Pons (tissue), 1 donor: ENCODE measurements at regions not wholly inside any gene's neighbourhood (a gene's known extent, or its start where the extent isn't known, plus 50 kb on each side); places are given as distances from the start of the nearest gene placed in this dataset.
"Not testable (repeated sequence)": the region's sequence is repeated elsewhere in the genome, so short reads cannot be mapped to it uniquely, and the experiment has no call there.

ENCODE experiments used
- DNase-seq: peaks from one replicate; pipeline ENCODE4 v3.0.0-alpha.2; 2016; ENCODE audit warnings: low spot score

DNA sequence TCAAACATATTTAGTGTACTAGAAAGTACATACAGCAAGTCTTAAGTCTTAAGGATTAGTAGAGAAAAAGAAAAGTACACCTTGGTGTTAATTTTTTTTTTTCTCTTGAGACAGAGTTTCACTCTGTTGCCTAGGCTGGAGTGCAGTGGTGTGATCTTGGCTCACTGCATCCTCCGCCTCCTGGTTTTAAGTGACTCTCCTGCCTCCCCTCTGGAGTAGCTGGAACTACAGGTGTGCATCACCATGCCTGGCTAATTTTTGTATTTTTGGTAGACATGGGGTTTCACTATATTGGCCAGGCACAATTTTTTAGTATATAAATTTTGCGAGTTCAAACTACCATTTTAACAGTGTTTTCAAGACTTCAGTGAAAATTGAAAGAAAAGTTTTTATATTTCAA lies 1941.1 kb upstream of the CDH6 start:
- DNase-seq: no peak

DNA sequence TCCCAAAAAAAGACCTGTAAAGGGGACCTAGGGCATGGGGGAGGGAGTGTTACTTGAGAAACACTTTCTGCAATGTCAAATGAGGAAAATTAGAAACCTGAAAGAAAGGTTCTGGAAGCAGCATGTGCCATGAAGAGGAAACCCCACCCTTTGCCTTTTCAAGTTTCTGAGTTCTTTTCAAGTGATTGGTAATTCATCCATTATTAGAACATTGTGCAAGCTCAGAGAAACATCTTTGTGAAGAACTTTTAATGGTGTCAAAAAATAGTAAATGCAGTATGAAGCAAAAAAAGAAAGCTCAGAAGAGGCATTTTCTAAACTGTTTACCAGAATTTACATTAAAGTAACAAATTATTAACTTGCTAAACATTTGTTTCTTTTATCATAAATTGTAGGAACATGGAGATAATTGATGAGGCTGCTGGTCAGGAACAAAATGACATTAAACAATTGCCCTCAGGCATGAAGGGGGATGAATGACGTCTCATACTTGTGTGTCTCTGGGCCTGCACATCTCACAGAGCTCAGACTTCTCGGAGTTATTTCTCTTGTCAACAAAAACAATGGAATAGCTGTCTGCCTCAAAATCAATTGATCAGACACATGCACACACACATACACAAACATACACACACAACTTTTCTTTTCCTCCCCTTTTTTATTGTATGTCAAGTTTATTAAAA lies 1946.0 kb upstream of the CDH6 start:
- no peak for DNase-seq

DNA sequence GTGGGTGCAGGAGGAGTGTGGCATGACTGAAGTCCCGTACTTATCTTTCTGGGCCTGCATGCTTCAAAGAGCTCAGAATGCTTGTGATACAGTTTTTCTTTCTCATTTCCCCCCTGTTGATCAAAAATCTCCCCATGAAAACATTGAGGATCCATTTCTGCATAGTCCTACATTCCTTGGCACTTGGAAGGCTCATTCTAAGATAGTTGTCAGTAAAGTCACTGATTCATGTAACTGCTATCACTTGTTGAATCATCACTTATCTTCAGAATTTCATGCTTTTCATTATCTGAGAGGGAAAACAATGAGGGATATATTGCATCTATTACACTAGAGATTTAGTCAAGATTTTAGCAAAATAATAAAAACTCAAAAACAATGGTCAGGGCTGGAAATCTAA lies 1953.1 kb upstream of the CDH6 start:
- no peak for DNase-seq

DNA sequence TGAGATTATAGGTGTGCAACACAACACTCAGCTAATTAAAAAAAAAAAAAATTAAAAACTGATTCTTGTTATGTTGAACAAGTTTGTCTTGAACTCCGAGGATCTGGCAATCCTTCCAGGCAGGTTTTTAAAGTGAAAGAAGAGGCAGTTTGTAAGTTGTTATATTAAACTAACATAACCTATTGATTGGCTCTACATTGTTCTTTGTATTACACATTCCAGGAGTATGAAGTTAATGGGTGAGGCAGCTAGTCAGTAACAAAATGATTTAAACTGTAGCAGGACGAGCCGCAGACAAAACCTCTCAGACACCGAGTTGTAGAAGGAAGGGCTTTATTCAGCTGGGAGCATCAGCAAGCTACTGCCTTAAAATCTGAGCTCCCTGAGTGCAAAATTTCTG lies 1953.9 kb upstream of the CDH6 start:
- DNase-seq: no peak

DNA sequence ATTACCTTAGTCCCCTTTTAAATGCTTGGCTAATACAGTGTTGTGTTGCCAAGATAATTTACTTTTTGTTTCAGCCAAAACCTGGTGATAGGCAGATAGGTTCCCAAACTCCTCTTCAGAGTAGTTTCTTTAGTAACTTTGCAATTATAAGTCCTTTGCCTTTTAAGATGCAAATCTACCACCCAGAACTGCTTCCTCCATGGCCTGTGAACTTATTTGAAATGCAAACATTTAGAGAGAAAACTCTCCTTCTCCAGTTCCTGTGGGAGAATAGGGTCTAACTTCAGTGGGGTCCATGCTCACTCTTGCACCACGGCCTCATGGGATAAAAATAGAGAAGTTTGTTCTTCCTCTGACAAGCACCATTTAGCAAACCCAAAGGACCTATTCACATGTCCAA lies 1955.4 kb upstream of the CDH6 start:
- DNase-seq: no peak

DNA sequence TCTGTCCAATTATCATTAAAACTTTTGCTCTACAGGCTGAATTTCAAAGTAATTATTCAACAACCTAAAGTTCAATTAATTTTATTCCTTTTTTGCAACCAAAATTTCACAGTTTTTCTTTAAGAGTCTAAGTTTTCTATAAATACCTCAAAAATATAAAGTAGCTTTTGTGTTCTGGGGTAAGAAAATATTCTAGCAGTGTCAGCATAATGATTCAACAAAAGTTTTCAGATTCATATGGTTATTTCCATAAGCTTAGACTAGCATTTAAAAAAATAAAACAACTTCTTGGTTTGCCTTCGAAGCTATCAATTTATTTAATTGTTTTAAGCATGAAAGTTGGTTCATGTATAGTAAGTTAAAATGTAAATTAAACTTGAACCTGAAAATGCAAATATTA lies 1962.3 kb upstream of the CDH6 start:
- no peak for DNase-seq

DNA sequence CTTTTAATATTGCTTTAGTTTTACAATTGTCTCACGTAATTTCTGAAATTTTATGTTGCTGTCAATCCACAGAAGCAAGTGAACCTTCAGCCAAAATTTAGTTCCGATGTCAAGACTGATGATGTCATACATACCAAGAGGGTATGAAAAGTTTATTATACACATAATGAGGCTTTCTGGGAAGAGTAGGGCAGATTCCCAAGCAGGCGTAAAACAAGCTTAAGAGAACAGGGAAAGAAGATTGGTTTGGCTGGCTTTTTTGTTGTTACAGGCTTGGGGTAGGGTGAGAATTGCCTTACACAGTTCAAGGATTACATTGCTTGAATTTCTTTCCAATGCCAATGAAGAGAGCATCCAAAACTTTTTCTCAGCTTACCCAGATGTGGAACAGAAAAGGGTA lies 1962.9 kb upstream of the CDH6 start:
- no peak for DNase-seq

DNA sequence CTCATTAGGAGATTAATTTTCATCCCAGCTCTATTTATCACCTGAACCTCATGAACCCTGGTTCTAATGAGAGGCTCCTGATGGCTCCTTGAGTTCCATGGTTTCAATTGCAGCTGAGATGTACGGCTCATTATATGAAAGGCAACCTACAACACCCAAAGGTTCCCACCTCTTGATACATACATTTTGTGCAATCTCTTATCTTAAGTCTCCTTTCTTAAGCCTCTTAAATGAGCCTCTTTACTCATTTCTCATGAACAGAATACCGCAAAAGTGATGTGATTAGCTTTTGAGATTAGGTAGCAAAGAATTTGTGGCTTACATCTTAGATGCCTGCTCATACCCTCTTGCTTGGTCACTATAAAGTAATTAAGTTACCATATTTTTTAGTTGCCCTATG lies 1964.0 kb upstream of the CDH6 start:
- no peak for DNase-seq

DNA sequence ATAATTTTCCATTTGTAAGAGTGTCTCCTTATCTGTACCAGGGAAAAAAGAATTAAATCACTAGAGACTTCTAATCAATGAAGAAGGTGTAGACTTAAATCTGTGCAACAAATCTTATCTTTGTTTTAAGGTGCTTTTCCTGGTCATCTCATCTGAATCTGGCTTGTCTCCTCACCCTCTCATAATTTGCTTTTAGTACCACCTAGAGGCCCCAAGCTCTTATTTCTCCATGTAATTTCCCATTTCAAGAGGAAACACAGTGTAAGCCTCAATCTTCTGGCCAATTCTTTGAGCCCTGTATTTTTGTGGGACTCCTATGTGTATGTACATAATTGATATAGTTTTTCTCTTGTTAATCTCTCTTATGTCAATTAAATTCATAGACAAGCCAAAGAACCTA lies 1975.3 kb upstream of the CDH6 start:
- DNase-seq: no peak

DNA sequence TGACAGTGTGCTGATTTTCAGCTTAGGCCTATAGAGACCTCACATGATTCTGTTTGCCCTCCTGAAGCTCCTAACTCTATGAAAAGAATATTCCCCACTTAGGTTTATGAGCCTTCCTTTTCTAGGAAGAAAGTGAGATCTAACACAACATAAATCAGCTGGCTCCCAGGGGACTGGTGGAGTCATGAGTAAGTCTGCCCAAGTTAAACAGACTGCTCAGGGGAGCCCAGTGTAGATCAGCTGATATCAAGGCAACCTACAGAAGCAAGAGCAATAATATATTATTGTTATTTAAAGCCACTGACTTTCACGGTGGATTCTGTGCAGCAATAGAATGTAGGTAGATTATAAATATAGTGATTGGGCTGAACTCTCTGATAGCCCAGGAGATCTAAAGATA lies 1978.6 kb upstream of the CDH6 start:
- DNase-seq: no peak

DNA sequence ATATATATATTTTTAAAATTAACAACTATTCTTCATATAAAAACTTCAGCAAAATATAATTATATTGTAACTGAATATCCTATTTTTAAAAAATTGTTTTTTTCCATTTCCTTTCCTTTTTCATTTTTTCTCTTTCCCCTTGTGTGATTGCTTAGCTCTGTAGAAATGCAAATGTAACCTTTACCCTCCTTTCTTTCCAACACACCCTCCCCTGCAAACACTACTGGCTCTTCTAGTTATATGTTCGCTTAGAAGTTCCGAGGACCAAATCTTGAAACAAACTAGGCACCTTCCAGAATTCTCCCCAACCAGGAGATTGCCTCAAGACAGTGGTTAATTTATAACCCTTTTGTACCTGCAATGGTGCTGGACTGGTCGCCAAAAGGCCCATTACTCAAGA lies 1980.0 kb upstream of the CDH6 start:
- DNase-seq: no peak

DNA sequence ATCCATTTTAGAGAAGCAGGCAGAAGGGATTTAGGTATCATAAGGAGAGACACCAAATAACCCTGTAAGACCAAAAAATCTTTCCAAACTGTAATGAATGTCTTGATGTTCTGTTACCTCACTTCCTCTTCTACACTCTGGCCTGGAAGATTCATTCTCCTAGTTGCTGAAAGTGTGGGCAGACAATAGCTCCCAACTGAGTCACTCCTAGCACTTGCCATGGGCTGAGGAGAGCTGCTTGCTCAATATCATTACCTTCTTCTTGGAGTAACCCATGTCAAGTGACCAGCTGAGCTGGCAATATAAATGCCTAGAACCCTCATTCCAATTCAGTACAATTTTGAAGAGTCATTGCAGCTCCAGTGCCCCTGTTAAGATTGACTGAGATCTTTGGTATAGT lies 1985.5 kb upstream of the CDH6 start:
- DNase-seq: no peak

DNA sequence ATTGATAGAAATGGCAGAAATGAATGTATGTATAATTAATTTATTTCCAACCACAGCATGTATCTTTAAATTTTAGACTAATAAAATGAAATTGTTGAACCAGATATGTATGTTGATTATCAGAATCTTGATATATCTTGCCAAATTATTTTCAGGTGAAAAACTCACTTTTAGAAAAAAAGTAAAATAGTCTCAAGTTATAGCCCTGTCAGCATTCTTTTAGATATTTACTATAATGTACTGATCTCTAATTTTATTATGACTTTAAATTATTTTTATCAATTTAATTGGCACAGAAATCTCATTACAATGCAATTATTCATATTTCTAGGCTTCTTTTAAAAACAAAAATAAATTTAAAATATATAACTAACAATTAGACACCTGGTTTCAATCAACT lies 1990.4 kb upstream of the CDH6 start:
- no peak for DNase-seq

DNA sequence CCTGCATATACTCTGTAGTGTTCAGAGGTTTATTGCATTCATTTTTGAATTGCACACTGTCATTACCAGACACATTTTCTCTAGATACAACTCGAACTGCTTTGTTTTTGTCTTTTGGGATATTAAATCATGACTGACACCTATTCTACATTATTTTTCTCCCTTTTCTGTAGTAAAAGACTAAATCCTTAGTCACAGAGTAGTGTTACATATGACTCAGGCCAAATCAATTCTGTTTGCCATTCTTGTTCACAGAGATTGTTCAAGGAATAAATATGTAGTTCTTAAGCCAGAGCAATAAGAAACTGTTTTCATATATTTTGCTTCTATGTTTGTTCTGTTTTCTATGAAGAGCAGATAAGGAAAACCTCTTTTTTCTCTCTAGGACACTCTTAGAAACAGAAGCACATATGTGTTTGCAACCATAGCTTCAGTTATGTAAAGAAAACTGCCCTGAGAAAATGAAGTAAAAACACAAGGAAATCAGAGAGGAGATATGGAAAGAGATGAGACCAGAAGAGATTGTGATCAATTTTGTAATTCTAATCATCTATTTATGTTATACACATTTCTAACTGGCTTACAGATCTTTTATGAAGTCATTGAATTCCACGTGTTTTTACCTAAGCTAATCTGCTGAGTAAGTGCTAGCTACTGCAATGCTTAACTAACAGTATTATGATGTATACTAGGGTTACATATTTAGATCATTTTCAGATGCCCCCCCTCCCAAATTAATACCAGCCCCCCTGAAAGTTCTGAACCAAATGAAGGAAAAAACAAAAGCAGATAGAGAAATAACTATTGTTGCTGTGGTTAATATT lies 1995.6 kb upstream of the CDH6 start:
- no peak for DNase-seq

DNA sequence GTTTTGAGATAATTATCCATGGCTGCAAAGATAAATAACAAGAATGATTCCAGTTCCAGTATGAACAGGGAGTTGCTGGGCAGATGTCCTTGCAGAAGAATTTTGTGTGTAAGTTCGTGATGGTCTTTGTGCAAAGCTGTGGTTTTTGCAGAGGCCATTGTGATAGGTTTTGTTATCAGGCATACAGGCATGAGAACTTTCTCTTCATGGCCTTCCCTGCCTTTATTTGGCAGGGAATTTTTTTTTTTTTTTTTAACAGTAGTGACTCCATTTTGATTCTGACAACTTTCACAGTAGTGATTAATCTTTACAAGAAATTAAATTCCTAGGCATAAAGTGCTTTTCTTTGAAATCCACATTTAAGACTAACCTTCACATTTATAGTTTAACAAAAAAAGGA lies 1999.5 kb upstream of the CDH6 start:
- no peak for DNase-seq

DNA sequence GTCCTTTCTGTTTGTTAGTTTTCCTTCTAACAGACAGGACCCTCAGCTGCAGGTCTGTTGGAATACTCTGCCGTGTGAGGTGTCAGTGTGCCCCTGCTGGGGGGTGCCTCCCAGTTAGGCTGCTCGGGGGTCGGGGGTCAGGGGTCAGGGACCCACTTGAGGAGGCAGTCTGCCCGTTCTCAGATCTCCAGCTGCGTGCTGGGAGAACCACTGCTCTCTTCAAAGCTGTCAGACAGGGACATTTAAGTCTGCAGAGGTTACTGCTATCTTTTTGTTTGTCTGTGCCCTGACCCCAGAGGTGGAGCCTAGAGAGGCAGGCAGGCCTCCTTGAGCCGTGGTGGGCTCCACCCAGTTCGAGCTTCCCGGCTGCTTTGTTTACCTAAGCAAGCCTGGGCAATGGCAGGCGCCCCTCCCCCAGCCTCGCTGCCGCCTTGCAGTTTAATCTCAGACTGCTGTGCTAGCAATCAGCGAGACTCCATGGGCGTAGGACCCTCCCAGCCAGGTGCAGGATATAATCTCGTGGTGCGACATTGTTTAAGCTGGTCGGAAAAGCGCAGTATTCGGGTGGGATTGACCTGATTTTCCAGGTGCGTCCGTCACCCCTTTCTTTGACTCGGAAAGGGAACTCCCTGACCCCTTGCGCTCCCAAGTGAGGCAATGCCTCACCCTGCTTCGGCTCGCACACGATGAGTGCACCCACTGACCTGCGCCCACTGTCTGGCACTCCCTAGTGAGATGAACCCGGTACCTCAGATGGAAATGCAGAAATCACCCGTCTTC lies 2002.0 kb upstream of the CDH6 start:
- DNase-seq: not testable (repeated sequence)

DNA sequence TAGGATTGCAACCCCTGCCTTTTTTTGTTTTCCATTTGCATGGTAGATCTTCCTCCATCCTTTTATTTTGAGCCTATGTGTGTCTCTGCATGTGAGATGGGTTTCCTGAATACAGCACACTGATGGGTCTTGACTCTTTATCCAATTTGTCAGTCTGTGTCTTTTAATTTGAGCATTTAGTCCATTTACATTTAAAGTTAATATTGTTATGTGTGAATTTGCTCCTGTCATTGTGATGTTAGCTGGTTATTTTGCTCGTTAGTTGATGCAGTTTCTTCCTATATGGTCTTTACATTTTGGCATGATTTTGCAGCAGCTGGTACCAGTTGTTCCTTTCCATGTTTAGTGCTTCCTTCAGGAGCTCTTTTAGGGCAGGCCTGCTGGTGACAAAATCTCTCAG lies 2003.1 kb upstream of the CDH6 start:
- DNase-seq: not testable (repeated sequence)

DNA sequence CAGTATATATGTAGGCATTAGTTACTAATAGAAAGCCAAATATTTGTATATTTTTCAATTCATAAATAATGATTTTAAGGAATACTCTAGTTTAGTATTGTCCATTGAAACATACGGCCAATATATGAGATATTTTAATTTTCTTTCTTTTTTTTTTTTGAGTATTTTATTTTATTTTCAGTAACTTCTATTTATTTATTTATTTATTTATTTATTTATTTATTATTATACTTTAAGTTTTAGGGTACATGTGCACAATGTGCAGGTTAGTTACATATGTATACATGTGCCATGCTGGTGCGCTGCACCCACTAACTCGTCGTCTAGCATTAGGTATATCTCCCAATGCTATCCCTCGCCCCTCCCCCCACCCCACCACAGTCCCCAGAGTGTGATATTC lies 2007.1 kb upstream of the CDH6 start:
- DNase-seq: not testable (repeated sequence)

DNA sequence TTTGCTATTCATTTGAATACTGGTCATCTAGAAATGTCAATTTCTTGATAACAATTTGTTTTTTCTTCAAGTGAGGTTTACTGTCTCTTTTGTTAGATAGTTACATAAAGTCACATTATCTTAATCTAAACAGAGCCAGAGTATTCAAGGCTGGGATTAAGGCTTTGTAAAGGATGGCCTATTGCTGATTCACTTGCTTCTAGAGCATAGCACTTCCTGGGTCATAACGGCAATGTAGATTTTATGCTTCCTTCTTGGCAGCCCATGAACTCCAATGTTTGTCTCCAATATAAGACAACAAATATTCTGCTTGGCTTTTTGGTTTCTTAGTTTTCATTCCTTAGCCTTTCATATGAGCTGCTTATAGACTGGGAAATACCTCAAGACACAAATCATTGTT lies 2007.9 kb upstream of the CDH6 start:
- no peak for DNase-seq

DNA sequence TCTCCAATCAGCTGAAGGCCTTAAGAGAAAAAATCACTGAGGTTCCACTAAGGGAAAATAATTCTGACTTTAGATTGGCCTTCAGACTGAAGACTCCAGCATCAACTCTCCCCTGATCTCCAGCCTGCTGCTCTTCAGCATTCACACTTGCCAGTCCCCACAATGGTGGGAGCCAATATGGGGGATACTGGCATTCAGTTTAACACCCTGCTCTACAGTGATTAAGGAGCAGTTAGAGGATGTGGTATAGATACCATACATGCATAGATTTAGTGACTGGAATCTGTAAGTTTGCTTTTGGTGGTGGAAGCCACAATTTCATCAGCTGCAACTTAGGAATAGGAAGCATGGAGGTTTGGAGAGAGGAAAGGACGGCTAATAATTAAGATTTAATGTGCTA lies 2017.7 kb upstream of the CDH6 start:
- DNase-seq: no peak

DNA sequence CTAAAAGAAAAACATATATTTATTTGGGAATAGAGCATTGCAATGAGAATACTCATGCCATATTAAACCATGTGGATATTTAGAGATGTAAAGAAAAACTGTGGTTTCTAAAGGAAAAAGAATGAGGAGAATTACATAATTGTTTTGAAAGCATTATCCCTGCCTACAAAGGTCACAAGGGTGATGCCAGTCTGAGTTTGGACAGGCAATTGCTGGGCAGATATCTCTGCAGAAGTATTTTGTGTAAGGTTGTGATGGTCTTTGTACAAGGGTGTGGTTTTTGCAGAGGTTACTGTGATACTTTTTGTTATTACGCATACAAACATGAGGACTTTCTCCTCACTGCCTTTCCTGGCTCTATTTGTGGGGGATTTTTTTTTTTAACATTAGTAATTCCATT lies 2022.9 kb upstream of the CDH6 start:
- no peak for DNase-seq

DNA sequence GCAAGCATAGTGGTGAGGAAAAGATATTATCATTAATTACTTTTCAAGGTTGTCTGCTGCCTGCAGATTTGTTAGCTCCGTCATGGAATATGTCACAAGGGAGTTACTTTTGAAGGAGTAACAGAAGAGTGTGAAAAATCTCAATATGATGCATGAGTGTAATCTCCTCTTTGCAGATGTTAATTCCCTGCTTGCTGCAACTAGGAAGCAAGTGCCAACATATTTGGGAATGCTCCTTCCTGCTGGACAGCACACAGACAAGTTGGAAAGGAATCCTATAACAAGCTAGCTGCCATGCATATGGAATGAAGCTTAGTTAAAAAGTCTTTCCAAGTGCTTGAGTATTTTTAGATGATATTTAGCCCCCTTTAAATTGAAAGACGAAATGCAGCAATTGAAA lies 2023.6 kb upstream of the CDH6 start:
- DNase-seq: no peak

DNA sequence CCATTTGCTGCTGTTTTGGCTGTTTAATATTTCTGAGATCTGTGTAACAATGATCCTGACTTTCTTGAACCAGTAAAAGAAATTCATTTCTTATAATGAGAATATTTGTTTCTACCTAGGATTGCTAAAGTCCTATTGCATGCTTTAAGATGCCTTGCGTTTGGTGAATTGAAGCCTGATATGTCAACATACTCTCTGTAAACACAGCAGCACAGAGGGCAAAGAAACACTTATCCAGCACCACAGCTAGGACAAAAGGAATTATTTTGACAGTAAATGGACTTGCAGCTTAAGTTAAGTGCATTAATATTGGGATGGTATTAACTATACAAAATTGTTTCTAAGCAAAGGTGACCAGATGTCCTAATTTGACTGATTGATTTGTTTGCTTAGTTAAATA lies 2031.2 kb upstream of the CDH6 start:
- DNase-seq: no peak
